ENCODE measurements at regions not wholly inside any gene's neighbourhood (a gene's known extent, or its start where the extent isn't known, plus 50 kb on each side); places are given as distances from the start of the nearest gene placed in this dataset.

DNA sequence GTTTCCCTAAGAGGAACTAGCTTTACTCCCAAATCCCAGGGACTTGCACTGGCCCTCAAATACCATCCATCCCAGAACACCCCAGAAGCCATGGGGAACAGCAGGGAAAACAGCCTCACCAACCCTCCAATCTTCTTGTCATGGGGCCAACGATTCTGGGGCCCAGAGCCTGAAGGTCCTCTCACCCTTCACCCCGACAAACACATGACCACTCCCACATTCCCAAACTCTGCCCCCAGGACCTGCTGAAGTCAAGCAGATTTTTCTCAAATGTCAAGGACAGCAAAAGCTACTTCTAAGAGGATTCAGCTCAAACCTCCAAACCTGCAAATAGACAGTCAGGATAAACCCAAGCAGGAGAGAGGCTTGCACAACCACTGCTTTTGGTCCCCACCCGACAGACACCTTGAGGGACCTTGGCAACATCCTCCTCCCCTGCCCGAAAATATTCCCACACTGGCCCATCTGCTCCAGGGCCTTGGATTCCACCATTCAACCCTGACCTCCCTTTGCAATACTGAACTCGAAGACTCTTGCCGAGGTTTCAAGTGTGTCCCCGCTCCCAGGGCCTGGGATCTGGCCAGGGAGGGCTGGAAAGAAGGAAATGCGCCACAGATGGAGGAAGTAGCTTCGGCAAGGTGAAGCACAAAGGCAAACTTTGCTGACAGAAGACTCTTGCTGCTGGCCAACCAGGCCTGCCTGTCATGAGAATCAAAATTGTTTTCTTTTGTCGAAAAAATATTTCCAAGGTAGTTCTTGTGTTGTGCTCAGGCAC is 143.3 kb downstream of the ZFP36L2 start:
- TF ChIP-seq, protein P1, sequence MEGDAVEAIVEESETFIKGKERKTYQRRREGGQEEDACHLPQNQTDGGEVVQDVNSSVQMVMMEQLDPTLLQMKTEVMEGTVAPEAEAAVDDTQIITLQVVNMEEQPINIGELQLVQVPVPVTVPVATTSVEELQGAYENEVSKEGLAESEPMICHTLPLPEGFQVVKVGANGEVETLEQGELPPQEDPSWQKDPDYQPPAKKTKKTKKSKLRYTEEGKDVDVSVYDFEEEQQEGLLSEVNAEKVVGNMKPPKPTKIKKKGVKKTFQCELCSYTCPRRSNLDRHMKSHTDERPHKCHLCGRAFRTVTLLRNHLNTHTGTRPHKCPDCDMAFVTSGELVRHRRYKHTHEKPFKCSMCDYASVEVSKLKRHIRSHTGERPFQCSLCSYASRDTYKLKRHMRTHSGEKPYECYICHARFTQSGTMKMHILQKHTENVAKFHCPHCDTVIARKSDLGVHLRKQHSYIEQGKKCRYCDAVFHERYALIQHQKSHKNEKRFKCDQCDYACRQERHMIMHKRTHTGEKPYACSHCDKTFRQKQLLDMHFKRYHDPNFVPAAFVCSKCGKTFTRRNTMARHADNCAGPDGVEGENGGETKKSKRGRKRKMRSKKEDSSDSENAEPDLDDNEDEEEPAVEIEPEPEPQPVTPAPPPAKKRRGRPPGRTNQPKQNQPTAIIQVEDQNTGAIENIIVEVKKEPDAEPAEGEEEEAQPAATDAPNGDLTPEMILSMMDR (IDR thresholded peaks at IDR 0.05; ENCODE audit: insufficient read depth, low read length) = no peak
- TF ChIP-seq GABPA (IDR thresholded peaks at IDR 0.05; ENCODE audit: low read depth) = no peak
- TF ChIP-seq SPI1 (IDR thresholded peaks at IDR 0.05; ENCODE audit: borderline replicate concordance, low read depth) = no peak
- TF ChIP-seq, protein P2, sequence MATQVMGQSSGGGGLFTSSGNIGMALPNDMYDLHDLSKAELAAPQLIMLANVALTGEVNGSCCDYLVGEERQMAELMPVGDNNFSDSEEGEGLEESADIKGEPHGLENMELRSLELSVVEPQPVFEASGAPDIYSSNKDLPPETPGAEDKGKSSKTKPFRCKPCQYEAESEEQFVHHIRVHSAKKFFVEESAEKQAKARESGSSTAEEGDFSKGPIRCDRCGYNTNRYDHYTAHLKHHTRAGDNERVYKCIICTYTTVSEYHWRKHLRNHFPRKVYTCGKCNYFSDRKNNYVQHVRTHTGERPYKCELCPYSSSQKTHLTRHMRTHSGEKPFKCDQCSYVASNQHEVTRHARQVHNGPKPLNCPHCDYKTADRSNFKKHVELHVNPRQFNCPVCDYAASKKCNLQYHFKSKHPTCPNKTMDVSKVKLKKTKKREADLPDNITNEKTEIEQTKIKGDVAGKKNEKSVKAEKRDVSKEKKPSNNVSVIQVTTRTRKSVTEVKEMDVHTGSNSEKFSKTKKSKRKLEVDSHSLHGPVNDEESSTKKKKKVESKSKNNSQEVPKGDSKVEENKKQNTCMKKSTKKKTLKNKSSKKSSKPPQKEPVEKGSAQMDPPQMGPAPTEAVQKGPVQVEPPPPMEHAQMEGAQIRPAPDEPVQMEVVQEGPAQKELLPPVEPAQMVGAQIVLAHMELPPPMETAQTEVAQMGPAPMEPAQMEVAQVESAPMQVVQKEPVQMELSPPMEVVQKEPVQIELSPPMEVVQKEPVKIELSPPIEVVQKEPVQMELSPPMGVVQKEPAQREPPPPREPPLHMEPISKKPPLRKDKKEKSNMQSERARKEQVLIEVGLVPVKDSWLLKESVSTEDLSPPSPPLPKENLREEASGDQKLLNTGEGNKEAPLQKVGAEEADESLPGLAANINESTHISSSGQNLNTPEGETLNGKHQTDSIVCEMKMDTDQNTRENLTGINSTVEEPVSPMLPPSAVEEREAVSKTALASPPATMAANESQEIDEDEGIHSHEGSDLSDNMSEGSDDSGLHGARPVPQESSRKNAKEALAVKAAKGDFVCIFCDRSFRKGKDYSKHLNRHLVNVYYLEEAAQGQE (IDR thresholded peaks at IDR 0.05; ENCODE audit: insufficient replicate concordance, low read depth) = no peak
- no peak for TF ChIP-seq POLR2AphosphoS5 (IDR thresholded peaks at IDR 0.05; ENCODE audit: low read depth)
- DNase-seq (ENCODE audit: low read depth in 1 of 2, low spot score in 1 of 2) = no peak
- H3K4me3 ChIP-seq (replicated peaks; ENCODE audit: insufficient read depth, low read length) = no peak overlapping the region
- H3K27ac ChIP-seq (replicated peaks) = no peak overlapping the region
- H3K27me3 ChIP-seq (ENCODE audit: insufficient read depth, poor library complexity, severe bottlenecking) = no peaks in the 10 kb centered on the region

DNA sequence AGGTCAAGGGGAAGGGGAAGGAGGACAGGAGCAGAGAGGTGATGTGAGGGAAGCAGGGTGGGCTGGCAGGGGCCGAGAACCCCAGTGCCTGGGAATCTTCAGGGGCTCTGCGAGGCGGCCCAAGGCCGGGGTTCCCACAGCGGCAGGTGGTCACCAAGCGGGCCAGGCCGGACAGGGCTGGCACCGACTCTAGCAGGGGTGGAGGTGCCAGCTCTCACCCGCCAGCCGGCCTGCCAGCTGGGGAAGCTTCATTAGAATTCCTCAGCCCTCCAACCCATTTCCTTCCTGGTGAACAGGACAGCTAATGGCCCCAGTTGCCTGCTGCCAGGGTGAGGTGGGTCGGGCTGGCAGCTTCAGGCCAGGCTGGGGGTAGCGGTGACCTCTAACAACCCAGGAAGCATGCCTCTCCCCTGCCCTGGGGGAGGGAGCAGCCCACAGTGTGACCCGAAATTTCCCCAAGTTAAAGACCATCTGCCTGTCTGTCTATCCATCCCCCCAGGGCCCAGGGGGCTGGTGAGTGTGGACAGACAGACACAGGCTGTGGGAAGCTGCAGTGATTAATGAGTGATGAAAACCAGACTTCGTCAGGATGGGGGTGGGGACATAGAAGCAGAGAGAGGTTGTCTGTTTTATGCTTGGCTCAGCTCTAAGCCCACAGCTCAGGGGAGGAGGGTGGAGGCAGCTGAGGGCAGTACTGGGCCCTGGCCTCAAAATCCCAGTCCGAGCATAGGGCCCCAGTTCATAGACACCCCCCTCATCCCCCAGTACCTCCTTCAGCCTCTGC is 144.1 kb downstream of the ZFP36L2 start:
- no peak for DNase-seq (ENCODE audit: low read depth in 1 of 2, low spot score in 1 of 2)
- no peak overlapping the region for H3K27ac ChIP-seq (replicated peaks)

DNA sequence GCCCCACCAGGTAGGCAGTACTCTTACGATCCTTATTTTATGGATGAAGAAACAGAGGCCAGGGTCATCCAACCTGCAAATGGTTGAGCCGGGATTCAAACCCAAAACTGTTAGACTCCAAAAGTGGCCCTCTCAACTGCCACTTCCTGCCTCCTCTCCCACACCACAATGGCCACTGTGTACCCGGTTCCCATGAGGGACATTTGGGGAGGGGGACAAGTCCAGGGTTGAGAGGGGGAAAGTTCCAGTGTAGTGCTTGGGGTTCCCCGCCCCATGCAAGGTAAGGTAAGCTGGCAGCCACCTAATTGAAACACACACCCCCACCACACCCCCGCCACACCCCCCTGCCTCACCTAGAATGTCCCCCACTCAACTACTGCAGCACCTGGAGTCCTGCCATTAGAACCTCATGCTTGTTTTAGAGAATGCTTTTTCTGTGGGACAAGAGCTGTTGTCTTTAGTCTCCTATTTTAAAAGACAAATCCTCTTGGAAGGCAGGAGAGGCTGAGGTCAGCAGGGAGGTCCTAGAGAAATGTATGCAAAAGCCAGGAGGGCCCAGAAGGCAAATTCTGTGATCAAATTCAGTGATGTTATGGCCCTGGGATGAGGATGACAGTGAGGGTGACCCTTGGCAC is 145.2 kb downstream of the ZFP36L2 start:
- Histone ChIP-seq H3K4me3 (replicated peaks; ENCODE audit: insufficient read depth, low read length) (no peak overlapping the region), H3K27ac (replicated peaks) (no peak overlapping the region), H3K27me3 (ENCODE audit: insufficient read depth, poor library complexity, severe bottlenecking) (no peaks in the 10 kb centered on the region)
- TF ChIP-seq SPI1 (IDR thresholded peaks at IDR 0.05; ENCODE audit: borderline replicate concordance, low read depth) (no peak), GABPA (IDR thresholded peaks at IDR 0.05; ENCODE audit: low read depth) (no peak), POLR2AphosphoS5 (IDR thresholded peaks at IDR 0.05; ENCODE audit: low read depth) (no peak)
- TF ChIP-seq, protein P1 (IDR thresholded peaks at IDR 0.05; ENCODE audit: insufficient read depth, low read length) = no peak
- TF ChIP-seq, protein P2 (IDR thresholded peaks at IDR 0.05; ENCODE audit: insufficient replicate concordance, low read depth) = no peak
- DNase-seq (ENCODE audit: low read depth in 1 of 2, low spot score in 1 of 2) = no peak

More for the DNA sequence above, 144.1 kb downstream of the ZFP36L2 start:
- H3K4me3 ChIP-seq (replicated peaks; ENCODE audit: insufficient read depth, low read length) = no peak overlapping the region
- TF ChIP-seq, protein P2 (IDR thresholded peaks at IDR 0.05; ENCODE audit: insufficient replicate concordance, low read depth) = no peak
- TF ChIP-seq GABPA (IDR thresholded peaks at IDR 0.05; ENCODE audit: low read depth) = no peak
- no peak for TF ChIP-seq SPI1 (IDR thresholded peaks at IDR 0.05; ENCODE audit: borderline replicate concordance, low read depth)
- TF ChIP-seq, protein P1 (IDR thresholded peaks at IDR 0.05; ENCODE audit: insufficient read depth, low read length) = no peak
- no peak for TF ChIP-seq POLR2AphosphoS5 (IDR thresholded peaks at IDR 0.05; ENCODE audit: low read depth)
- H3K27me3 ChIP-seq (ENCODE audit: insufficient read depth, poor library complexity, severe bottlenecking) = no peaks in the 10 kb centered on the region
